IgD-negative memory B cell (primary cell): ENCODE measurements at regions not wholly inside any gene's neighbourhood (a gene's known extent, or its start where the extent isn't known, plus 50 kb on each side); places are given as distances from the start of the nearest gene placed in this dataset.
"Not testable (repeated sequence)": the region's sequence is repeated elsewhere in the genome, so short reads cannot be mapped to it uniquely, and the experiment has no call there.

Experiments used
- H3K27ac Mint-ChIP-seq, 3 donors: one replicate each; pipeline ENCODE4 v1.8.0; 2020 to 2022; ENCODE audit warnings: mild to moderate bottlenecking in 3 of 3, mixed read lengths in 3 of 3, moderate library complexity in 1 of 3
- H3K27me3 Mint-ChIP-seq: one replicate; pipeline ENCODE4 v1.8.0; 2021; ENCODE audit warnings: mixed read lengths
- H3K36me3 Mint-ChIP-seq: one replicate; pipeline ENCODE4 v1.8.0; 2020; ENCODE audit warnings: mild to moderate bottlenecking, mixed read lengths
- H3K4me1 Mint-ChIP-seq, 3 donors: one replicate each; pipeline ENCODE4 v1.8.0; 2020 to 2022; ENCODE audit warnings: mixed read lengths in 3 of 3, mild to moderate bottlenecking in 1 of 3
- H3K4me3 Mint-ChIP-seq, 4 donors: one replicate each; pipeline ENCODE4 v1.8.0; 2020 to 2022; ENCODE audit warnings: mild to moderate bottlenecking in 4 of 4, mixed read lengths in 4 of 4, moderate library complexity in 3 of 4
- H3K9me3 Mint-ChIP-seq, 3 donors: one replicate each; pipeline ENCODE4 v1.8.0; 2020 to 2021; ENCODE audit warnings: mixed read lengths in 3 of 3, mild to moderate bottlenecking in 1 of 3

DNA sequence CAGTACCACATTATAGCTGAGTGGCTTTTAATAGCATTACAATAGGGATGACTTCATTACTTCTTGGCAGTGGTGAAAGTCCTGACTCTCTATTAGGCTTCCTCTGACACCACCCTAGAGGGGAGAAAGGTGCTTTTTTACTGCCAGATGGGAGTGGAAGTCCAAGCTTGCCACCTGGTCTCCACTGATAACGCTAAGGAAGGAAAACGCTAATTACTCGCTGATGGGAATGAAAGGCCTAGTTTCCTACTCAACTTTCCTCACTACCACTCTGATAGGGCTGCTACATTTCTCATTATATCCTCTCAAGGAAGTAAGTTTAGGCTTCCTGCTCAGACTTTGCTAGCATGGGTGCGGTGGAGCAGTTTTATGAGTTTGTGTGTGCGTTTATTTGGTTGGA is 62.3 kb upstream of the PAGE3 start:
- H3K4me3 Mint-ChIP-seq = no peak overlapping the region
- no peaks in the 10 kb centered on the region for H3K36me3 Mint-ChIP-seq
- peaks cover 19% of the 10 kb centered on the region for H3K27me3 Mint-ChIP-seq
- no peaks in the 10 kb centered on the region for H3K4me1 Mint-ChIP-seq
- no peak overlapping the region for H3K27ac Mint-ChIP-seq
- H3K9me3 Mint-ChIP-seq = peaks cover 0 to 5% (median 3%) of the 10 kb centered on the region in 3 donors

DNA sequence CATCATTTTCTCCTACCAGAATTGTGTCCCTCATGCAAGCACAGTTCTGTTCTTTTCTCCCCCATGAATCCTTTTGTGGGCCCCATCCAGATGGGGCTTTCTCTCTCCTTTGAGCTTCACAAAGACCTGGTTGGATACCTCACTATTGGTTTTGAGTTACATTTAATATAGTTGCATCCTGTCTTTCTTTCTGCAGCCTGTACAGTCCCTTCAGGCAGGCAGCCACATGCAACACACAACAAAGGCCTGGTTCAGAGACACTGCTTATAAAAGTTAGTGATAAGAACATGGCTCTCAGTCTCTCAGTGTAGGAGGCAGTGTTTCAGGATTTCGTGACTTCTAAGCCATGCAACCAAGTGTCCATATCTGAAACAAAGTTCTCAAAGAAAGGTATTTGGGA is 70.6 kb upstream of the PAGE3 start:
- peaks cover 6% of the 10 kb centered on the region for H3K27me3 Mint-ChIP-seq
- H3K9me3 Mint-ChIP-seq = no peaks in the 10 kb centered on the region
- no peak overlapping the region for H3K27ac Mint-ChIP-seq
- no peak overlapping the region for H3K4me3 Mint-ChIP-seq
- no peaks in the 10 kb centered on the region for H3K36me3 Mint-ChIP-seq
- H3K4me1 Mint-ChIP-seq = peaks cover 0 to 2% (median 0%) of the 10 kb centered on the region in 3 donors

DNA sequence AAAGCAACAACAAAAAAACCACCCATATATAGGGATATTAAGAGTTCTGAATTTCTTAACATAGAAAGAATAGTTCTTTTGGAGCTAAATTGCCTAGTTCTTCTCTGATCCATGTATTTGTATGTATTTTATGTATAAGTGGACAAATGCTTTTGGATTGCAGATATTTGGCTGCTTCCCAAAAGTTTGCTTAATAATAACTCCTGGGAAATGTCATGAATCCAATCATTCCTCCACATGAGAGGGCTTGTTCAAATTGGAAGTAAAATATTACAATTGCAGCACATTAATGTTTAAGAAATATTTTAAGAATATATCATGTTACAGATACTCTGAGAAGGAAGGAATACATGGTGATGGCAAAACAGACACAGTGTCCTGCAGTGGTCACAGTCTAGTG is 71.5 kb upstream of the PAGE3 start:
- no peak overlapping the region for H3K27ac Mint-ChIP-seq
- H3K9me3 Mint-ChIP-seq = no peaks in the 10 kb centered on the region
- H3K36me3 Mint-ChIP-seq = no peaks in the 10 kb centered on the region
- no peak overlapping the region for H3K4me3 Mint-ChIP-seq
- peaks cover 0 to 2% (median 0%) of the 10 kb centered on the region in 3 donors for H3K4me1 Mint-ChIP-seq
- H3K27me3 Mint-ChIP-seq = peaks cover 5% of the 10 kb centered on the region

DNA sequence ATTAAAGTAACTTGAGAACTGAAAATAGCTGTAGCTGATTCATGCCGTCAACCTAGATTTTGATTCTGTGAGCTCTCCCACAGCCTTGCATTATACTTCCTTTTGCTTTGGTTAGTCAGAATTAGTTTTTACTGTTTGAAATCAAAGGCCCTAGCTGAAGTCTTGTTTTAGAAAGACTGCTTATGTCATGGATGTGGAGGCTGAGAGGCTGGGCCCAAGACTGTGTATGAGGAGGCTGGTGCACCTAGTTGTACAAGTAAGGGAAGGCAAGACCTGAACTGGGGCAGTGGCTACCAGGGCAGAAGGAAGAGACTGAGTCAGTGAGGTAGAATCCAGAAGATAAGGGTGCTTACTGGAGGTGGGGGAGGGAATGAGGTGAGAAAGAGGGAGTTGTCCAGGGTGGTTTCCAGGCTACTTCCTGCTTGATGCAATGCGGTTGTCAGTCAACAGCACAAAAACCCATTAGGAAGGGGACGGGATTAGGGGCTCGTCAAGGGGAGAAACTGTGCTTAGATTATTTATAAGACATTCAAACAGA is 76.2 kb upstream of the PAGE3 start:
- H3K9me3 Mint-ChIP-seq = no peaks in the 10 kb centered on the region
- no peak overlapping the region for H3K4me3 Mint-ChIP-seq
- peaks cover 9% of the 10 kb centered on the region for H3K27me3 Mint-ChIP-seq
- H3K4me1 Mint-ChIP-seq = peaks cover 0 to 3% (median 2%) of the 10 kb centered on the region in 3 donors
- H3K27ac Mint-ChIP-seq = no peak overlapping the region
- no peaks in the 10 kb centered on the region for H3K36me3 Mint-ChIP-seq

DNA sequence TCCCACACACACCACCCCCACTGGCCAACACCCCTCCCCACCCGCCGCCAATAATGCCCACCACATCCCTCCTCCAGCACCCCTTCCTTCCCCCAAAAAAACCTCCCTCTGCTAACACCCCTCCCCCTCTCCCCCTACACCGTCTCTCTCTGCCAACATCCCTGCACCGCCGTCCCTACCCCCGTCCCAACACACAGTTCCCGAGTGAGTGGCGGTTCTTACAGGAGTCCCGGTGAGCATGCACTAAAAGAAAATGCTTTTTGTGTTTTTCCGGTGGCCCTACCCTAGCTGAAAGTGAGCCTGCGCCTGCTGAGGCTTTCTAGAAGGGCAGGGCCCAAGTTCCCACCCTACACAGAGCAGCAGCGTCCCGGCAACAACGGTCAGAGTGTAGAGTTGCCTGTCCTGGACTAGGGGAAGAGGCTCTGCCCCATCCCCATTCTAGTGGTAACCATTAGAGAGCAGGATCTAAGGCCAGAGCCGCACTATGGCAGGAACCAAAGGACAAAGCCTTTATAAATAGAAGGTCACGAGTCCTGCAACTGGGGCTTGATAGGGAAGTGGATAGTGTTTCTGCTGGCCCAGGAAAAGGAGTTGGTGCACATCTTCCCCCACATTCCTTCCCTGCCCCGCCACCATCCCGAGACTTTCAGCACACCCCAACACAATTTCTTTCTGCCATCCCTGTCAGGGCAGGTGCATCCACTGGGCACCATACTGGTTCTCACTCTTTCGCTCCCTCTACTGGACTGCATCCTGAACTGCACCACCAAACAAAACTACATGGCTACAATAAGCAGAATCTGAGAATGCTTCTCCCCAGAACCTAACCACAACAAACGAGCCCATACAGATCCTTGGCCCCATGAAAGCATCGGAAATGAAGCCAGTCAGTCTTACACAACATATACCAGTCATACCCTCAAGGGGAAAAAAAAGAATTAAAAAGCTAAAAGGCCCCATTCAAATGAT is 78.1 kb upstream of the PAGE3 start:
- Mint-ChIP-seq H3K36me3 (no peaks in the 10 kb centered on the region), H3K4me3 (no peak overlapping the region), H3K27ac (no peak overlapping the region), H3K27me3 (peaks cover 7% of the 10 kb centered on the region), H3K9me3 (no peaks in the 10 kb centered on the region), H3K4me1 (peaks cover 0 to 3% (median 2%) of the 10 kb centered on the region in 3 donors)

DNA sequence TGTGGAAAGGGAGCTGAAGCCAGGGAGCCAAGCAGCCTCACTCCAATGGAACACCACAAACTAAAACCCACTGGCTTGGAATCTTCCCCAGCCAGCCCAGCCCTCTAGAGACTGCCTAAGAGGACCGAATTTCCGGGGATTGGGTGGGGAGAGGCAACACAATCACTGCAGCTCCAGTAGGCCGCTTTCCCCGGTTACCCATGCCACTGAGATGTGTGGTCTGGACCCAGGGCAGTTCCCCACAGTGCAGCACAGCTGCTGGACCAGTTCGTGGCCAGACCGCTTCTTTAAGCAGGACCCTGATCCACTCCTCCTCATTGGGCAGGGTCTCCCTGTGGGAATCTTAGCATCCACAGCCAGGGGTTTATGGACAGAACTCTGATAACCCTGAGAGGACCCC is 91.9 kb upstream of the PAGE3 start:
- no peaks in the 10 kb centered on the region for H3K36me3 Mint-ChIP-seq
- peaks cover 0 to 5% (median 2%) of the 10 kb centered on the region in 3 donors for H3K9me3 Mint-ChIP-seq
- peaks cover 2% of the 10 kb centered on the region for H3K27me3 Mint-ChIP-seq
- no peaks in the 10 kb centered on the region for H3K4me1 Mint-ChIP-seq
- H3K27ac Mint-ChIP-seq = no peak overlapping the region
- H3K4me3 Mint-ChIP-seq = no peak overlapping the region

DNA sequence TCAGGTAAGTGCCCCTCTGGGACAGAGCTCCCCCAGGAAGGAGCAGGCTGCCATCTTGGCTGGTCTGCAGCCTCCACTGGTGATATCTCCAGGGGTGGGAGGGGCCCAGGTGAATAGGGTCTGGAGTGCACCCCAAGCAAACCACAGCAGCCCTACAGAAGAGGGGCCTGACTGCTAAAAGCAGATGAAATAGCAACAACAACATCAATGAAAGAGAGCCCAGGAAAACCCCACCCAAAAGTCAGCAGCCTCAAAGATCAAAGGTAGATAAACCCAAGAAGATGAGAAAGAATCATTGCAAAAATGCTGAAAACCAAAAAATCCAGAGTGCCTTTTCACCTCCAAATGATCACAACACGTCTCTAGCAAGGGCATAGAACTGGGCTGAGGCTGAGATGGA is 92.5 kb upstream of the PAGE3 start:
- Mint-ChIP-seq H3K4me3 (no peak overlapping the region), H3K9me3 (peaks cover 0 to 9% (median 2%) of the 10 kb centered on the region in 3 donors), H3K27ac (no peak overlapping the region), H3K4me1 (no peaks in the 10 kb centered on the region), H3K27me3 (peaks cover 2% of the 10 kb centered on the region), H3K36me3 (no peaks in the 10 kb centered on the region)

DNA sequence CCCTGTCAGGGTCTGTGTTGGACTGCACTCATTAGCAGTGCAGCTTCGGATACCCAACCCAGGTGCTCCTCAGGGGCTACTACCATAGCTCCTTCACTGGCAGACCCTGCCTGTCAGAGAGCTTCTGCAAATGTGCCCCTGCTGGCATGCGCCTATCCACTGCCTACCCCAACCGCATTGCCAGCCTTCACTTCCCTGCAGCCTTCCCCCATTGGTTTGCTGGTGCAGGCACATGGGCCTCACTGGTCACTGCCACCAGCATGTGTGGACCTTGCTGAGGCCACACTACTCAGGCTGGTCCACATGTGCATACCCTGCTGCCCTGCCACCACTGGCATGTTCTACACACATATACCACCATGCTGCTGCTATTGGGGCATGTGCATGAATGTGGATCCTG is 72.5 kb upstream of the MAGEH1 start:
- H3K9me3 Mint-ChIP-seq = peaks cover 0 to 5% (median 2%) of the 10 kb centered on the region in 3 donors
- peak overlapping the region in 1 of 4 donors; percentile 70 for H3K4me3 Mint-ChIP-seq
- peaks cover 10% of the 10 kb centered on the region for H3K27me3 Mint-ChIP-seq
- H3K27ac Mint-ChIP-seq = peak overlapping the region in 1 of 3 donors; percentile 33
- H3K4me1 Mint-ChIP-seq = no peaks in the 10 kb centered on the region
- peaks cover 7% of the 10 kb centered on the region for H3K36me3 Mint-ChIP-seq

DNA sequence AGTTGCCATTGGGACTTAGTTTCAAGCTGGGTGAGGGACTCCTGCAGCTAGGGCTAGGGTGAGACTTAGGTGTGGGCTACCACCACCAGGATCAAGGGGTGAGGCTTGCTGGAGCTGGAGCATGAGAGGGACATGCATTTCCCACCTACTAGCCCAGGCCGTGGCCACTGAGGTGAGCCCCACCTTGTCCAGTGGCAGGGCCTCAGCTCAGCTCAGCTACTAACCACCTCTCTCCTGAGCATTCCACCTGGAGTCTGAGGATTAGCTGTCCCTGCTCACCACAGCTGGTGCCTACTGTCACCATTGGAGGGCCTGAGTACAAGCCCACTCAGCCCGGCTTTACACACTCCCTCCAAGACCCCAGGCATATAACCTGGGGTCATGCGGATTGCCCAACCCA is 62.6 kb upstream of the MAGEH1 start:
- Mint-ChIP-seq H3K36me3 (peaks cover 2% of the 10 kb centered on the region), H3K4me3 (no peak overlapping the region), H3K9me3 (peaks cover 5 to 11% (median 8%) of the 10 kb centered on the region in 3 donors), H3K27me3 (peaks cover 8% of the 10 kb centered on the region), H3K27ac (no peak overlapping the region), H3K4me1 (no peaks in the 10 kb centered on the region)

DNA sequence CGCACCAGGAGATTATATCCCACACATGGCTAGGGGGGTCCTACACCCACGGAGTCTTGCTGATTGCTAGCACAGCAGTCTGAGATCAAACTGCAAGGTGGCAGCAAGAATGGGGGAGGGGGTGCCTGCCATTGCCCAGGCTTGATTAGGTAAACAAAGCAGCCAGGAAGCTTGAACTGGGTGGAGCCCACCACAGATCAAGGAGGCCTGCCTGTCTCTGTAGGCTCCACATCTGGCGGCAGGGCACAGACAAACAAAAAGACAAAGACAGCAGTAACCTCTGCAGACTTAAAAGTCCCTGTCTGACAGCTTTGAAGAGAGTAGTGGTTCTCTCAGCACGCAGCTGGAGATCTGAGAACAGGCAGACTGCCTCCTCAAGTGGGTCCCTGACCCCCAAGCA is 55.1 kb upstream of the MAGEH1 start:
- H3K9me3 Mint-ChIP-seq, H3K4me1 Mint-ChIP-seq, H3K27ac Mint-ChIP-seq, H3K36me3 Mint-ChIP-seq, H3K27me3 Mint-ChIP-seq, H3K4me3 Mint-ChIP-seq: not testable (repeated sequence)
